RWPE2 (cell line): ENCODE measurements at regions not wholly inside any gene's neighbourhood (a gene's known extent, or its start where the extent isn't known, plus 50 kb on each side); places are given as distances from the start of the nearest gene placed in this dataset.

Experiments
- ATAC-seq: fragments of 200-7000 bp; cut with Tn5 transposase; 3 replicates; pipeline ENCODE4 v1.9.1; 2021; ENCODE audit warnings: low read depth
- DNase-seq: peaks from one replicate; pipeline ENCODE4 v3.0.0-alpha.2; 2020; ENCODE audit warnings: low spot score
- H3K27ac ChIP-seq: fragments of 450-650 bp; 2 replicates; pipeline ENCODE4 v1.5.1; 2017; ENCODE audit warnings: mild to moderate bottlenecking; ENCODE audit not compliant: poor library complexity, severe bottlenecking
- H3K27me3 ChIP-seq: fragments of 250-450 bp; sonication (Bioruptor Pico); 2 replicates; pipeline ENCODE4 v1.5.1; 2021; ENCODE audit warnings: mild to moderate bottlenecking, moderate library complexity; ENCODE audit not compliant: insufficient read depth, poor library complexity, severe bottlenecking
- H3K36me3 ChIP-seq: fragments of 250-450 bp; sonication (Bioruptor Pico); 2 replicates; pipeline ENCODE4 v1.5.1; 2020; ENCODE audit warnings: low read depth, mild to moderate bottlenecking, moderate library complexity
- H3K4me1 ChIP-seq: fragments of 250-450 bp; sonication (Bioruptor Pico); 2 replicates; pipeline ENCODE4 v1.5.1; 2021; ENCODE audit warnings: mild to moderate bottlenecking, moderate library complexity; ENCODE audit not compliant: insufficient read depth, poor library complexity, severe bottlenecking
- H3K4me3 ChIP-seq: fragments of 250-450 bp; sonication (Bioruptor Pico); 2 replicates; pipeline ENCODE4 v1.5.1; 2021; ENCODE audit warnings: mild to moderate bottlenecking, moderate library complexity; ENCODE audit not compliant: severe bottlenecking
- H3K9me3 ChIP-seq: fragments of 250-450 bp; sonication (Bioruptor Pico); 2 replicates; pipeline ENCODE4 v1.5.1; 2021; ENCODE audit warnings: mild to moderate bottlenecking, moderate library complexity; ENCODE audit not compliant: severe bottlenecking
- CTCF ChIP-seq: fragments of 450-650 bp; IDR thresholded peaks from one replicate; pipeline ENCODE4 v1.5.1; 2017; ENCODE audit warnings: mild to moderate bottlenecking, moderate library complexity; ENCODE audit not compliant: poor library complexity, severe bottlenecking

DNA sequence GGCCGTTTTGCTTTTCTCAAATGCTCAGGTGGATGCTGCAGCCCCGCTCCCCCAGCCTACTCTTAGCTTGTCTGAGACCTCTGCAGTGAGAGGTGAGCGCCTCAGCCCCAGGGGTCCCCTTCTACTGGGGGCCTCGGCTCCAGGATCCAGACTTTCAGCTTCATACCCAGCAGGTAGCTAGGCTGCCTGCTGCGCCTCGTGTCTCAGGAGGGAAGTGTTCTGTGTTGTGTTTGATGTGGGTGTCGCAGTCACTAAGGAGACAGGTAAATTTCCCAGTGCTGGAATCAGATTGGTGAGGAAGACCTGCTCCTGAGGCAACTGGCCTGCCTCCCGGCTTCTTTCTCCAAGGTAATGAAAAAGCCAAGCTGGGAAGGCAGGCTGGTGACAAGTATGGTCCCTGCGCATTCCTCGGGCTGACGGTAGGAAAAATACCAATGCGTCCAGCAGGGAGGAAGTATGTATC lies 604.0 kb upstream of the SALL1 start:
- Histone ChIP-seq H3K27me3 (peaks cover 45% of the 10 kb centered on the region), H3K4me3 (no peak overlapping the region), H3K9me3 (no peaks in the 10 kb centered on the region), H3K4me1 (no peaks in the 10 kb centered on the region), H3K36me3 (no peaks in the 10 kb centered on the region), H3K27ac (no peak overlapping the region)
- ATAC-seq (no peak), DNase-seq (no peak)
- TF ChIP-seq CTCF: no peak

GRCh38 chr16:51753467-51754127 lies 602.5 kb upstream of the SALL1 start:
- no peak for ATAC-seq
- DNase-seq: no peak
- Histone ChIP-seq H3K9me3 (no peaks in the 10 kb centered on the region), H3K27ac (no peak overlapping the region), H3K4me3 (no peak overlapping the region), H3K4me1 (no peaks in the 10 kb centered on the region), H3K36me3 (no peaks in the 10 kb centered on the region), H3K27me3 (peaks cover 52% of the 10 kb centered on the region)
- TF ChIP-seq CTCF: no peak

DNA sequence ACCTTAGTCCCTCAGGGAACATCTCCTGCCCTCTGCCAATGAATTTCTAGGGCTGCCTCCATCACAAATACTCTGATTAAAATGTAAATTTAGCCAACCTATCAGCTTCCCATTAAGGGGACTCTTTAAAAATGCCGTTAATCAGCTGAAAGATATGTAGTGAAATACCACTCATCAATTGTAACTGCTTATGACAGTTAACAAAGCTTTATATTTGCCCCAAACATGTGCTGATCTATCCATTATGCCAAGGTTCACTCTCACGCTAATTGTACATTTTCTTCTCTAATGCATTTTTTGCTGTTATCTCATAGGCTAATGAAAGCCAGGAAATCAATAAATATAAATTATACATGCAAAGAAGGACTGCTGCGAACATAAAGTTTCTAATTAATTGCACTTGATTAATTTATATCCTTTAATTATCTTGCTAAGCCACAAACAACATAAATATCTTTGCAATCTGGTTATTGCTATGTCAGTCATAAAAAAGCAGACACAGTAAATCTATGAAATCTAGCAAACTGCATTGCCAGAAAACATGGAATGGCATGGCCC lies 601.4 kb upstream of the SALL1 start:
- H3K27me3 ChIP-seq: peaks cover 58% of the 10 kb centered on the region
- no peak overlapping the region for H3K4me3 ChIP-seq
- no peaks in the 10 kb centered on the region for H3K4me1 ChIP-seq
- no peaks in the 10 kb centered on the region for H3K9me3 ChIP-seq
- TF ChIP-seq CTCF: no peak
- H3K36me3 ChIP-seq: no peaks in the 10 kb centered on the region
- DNase-seq (no peak), ATAC-seq (no peak)
- no peak overlapping the region for H3K27ac ChIP-seq

- H3K27ac ChIP-seq: no peak overlapping the region
- no peak for TF ChIP-seq CTCF
- DNase-seq: no peak
- no peak for ATAC-seq
- no peaks in the 10 kb centered on the region for H3K36me3 ChIP-seq
- H3K4me1 ChIP-seq: no peaks in the 10 kb centered on the region
- no peak overlapping the region for H3K4me3 ChIP-seq
- H3K9me3 ChIP-seq: no peaks in the 10 kb centered on the region
- H3K27me3 ChIP-seq: peaks cover 41% of the 10 kb centered on the region
Measured at GRCh38 chr16:51747329-51747728, 596.3 kb upstream of the SALL1 start.

DNA sequence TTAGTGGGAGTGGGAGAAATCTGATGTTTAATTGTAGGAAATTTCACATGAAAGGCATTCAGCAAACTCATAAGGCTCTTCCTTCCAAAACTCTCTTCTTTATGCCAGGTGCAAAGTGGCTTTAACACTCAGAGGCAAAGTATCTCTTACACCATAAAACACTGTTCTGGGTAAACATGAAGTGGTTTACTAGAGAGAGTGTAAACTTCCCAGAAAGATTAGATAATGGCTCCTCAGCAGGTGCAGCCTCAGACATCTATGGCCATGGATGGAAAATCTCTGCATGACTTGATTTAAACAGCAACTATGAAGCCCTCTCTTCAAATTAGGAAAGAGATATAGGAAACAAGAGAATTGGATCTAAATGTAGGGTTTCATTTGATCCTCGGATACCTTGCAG lies 583.1 kb upstream of the SALL1 start:
- Histone ChIP-seq H3K4me1 (no peaks in the 10 kb centered on the region), H3K36me3 (no peaks in the 10 kb centered on the region), H3K9me3 (no peaks in the 10 kb centered on the region), H3K4me3 (no peak overlapping the region), H3K27me3 (peaks cover 28% of the 10 kb centered on the region), H3K27ac (no peak overlapping the region)
- ATAC-seq (no peak), DNase-seq (no peak)
- no peak for TF ChIP-seq CTCF
